ENCODE measurements at regions not wholly inside any gene's neighbourhood (a gene's known extent, or its start where the extent isn't known, plus 50 kb on each side); places are given as distances from the start of the nearest gene placed in this dataset.
"Not testable (repeated sequence)": the region's sequence is repeated elsewhere in the genome, so short reads cannot be mapped to it uniquely, and the experiment has no call there.

DNA sequence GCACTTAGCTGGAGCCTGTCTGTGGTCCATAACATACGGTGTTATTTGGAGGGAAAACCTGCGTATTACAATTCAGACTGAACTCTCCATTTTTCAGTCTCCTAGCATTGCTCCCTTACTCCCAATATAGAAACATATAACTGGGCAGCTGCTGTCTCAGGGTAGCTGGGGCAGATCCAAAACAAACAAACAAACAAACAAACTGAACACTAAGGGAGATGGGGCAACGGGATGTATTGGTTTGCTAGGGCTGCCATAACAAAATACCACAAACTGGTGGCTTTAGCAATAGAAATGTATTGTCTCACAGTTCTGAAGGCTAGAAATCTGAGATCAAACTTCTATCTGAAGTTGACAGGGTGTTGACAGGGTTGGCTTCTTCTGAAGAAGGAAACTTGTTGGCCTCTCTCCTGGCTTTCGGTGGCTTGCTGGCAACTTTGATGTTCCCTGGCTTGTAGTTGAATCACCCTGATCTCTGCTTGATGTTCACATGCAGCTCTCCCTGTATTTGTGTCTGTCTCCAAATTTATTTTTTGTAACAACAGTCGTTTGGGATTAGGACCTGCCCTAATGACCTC is 329.3 kb upstream of the ZNF804A start:
- DNase-seq: no peak

DNA sequence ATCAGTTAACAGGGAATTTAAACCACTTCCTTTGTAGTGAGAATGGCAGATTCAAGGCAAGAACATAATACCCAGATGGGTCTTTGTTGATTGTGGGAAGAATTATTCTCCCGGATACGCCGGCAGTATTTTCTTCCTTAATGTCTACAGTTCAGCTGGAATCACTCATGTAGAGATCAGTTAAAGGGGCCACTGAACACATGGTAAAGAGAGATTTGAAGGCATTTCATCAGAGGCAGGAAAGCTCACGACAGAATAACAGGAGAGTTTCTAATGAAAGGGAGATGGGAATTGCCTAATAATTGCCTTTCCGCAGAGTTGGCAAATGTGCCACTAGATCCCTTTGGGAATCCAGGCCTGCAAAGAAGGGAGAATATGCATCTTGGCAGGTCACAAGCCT is 327.7 kb upstream of the ZNF804A start:
- no peak for DNase-seq

DNA sequence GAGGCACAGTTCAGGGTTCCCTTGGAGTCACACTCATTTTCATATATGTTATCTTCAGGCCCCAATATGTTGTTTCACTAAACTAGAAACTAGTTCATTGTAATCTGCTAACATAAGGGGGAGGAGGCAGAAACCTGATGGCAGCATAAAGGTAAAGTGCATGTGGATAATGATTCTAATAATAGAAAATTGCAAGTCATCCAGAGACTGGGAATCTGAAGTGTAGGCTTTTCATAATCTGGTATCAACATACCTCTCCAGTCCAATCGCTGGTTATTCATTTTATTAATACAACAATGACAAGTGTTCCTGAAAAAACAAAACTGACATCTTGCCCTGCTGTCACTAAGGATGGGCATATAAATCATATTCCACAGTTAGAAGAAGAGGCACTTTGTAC is 326.3 kb upstream of the ZNF804A start:
- DNase-seq: no peak

DNA sequence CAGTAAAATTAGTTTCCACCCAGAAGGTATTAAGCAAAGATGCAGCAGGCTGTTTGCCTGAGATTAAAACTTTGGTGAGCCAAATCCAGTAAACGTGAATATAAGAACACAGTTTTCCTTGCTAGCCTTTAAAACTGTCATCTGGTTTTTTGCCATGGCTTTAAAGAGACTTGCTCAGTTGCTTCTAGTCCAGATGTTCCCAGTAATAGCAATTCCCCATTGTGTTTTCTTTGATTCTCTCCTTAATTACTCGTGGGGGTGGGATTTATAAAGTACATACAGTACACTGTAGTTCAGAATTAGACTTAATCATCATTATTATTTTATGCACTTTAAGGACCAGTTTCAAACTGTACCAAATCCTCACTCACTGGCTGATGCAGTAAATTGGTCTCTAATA is 303.5 kb upstream of the ZNF804A start:
- no peak for DNase-seq

DNA sequence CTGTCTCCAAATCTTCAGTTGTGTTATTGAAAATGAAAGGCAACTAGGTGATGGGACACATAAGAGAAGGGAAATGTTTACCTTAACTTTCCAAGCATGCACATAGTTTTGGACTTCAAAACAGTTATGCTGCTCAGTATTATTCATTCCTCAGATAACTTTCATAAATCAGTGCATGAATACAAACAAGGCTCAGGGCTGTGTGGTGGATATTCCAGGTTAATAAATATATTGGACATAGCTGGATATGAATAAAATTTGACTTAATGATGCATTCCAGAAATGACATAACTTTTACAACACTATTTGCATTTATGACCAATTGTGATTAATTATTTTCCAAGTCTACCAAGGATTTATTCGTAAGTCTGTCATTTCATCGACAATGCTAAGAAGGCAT is 301.2 kb upstream of the ZNF804A start:
- no peak for DNase-seq

DNA sequence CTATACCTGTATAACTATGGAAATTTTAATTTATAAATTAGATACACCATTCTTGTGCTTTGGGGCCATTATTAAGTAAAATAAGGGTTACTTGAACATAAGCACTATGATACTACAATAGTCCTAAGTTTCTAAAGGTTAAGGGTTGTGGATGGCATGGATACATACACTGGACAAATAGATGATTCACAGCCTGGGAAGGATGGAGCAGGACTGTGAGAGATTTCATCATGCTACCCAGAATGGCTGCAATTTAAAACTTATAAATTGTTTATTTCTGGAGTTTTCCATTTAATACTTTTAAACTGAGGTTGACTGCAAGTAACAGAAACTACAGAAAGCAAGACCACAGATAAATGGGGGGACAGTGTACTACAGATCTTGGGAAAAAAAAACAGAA is 295.8 kb upstream of the ZNF804A start:
- no peak for DNase-seq

DNA sequence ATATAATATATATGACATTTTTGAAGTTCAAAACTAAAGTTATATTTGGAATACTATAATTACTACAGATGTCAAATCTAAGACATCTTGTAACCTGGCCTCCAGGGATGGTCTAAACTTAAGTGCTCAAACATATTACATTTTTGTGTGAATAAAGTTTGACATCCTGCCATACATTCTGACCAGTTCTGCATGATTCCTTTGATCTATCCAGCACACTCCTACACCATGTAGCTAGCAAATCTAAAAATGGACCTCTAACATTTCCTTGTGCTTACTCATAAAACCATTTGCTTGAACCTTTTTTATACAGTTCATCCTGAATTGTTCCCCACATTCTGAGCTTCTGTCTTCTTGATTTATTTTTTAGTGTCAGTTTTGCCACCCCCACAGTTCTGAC is 294.3 kb upstream of the ZNF804A start:
- no peak for DNase-seq

DNA sequence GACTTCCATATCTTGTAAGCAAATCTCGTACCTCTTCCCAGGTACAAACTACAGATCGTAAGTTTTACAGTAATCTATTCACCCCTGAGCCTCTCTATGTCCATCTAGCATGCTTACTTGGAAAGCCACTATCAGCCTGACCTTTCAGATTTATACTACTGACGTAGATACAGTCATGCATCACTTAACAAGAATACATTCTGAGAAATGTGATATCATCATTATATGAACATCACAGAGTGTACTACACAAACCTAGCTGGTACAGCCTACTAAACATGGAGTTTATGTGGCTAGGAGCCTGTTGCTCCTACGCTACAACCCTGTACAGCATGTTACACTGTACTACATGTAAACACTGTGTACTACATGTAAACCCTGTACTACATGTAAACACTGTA is 293.2 kb upstream of the ZNF804A start:
- no peak for DNase-seq

DNA sequence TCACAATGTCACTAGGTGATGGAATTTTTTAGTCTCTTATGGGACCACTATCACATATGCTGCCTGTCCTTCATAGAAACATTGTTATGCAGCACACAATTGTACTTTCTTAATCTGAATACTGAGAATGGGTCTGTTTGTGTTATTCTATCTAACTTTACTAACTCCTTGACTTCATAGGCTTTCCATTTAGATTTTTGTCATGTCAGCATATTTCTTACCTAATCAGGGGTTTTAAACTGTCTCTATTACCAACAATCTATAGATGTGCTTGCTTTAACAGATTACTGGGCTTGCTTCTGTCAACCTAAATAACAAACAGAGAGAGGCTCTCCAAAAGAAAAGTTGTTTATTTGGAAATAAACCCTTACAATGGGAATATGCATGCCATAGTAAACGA is 289.6 kb upstream of the ZNF804A start:
- DNase-seq: no peak

DNA sequence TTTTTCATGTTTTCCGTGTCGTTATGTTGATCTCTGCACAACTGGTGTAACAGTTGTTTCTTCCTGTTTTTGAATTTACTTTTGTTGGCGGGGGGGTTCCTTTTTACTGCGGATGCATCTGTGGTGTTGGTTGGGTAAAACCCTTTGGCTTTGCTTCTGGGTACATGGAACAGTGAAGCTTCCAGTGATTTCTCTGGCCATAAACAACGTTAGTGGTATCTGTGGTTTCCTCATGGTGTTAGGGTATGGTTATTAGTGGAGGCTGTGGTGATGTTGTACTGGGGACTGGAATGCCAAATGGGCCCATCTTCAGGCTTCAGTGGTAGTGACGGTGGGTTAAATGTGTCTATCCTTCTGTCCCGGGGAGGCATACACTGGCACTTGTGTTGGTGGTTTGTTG is 285.4 kb upstream of the ZNF804A start:
- DNase-seq: no peak

DNA sequence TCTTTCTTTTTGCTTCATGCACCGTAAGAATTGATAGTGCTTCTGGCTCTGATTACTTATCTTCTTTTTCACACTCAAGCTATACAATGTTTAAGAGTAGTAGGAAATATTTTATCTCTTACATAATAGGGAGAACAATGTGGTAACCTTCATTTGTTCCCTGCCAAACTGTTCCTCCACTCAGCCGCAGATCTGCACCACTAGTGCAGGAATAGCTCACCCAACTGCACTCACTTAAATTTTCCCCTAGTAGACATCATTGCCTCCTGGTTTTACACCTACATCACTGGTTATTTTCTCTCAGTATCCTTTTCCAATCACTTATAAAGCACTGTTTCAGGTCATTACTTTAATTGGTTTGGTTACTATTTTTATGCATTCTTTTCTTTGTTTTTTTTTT is 283.5 kb upstream of the ZNF804A start:
- no peak for DNase-seq

DNA sequence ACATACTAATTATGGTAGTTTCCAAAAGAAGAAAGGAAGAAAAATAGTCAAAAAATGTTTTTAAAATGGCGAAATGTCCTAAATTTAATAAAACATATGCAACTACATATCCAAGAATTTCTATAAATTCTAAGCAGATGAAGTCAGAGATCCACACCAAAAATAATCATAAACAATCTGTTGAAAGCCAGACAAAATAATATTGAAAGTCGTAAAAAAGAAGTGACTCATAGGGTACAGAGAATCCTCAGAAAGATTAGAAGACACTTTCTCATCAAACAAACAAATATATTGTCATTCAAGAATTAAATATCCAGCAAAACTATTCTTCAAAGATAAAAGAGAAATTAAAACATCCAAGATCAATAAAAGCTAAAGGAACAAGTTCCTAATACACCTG is 281.4 kb upstream of the ZNF804A start:
- DNase-seq: no peak

DNA sequence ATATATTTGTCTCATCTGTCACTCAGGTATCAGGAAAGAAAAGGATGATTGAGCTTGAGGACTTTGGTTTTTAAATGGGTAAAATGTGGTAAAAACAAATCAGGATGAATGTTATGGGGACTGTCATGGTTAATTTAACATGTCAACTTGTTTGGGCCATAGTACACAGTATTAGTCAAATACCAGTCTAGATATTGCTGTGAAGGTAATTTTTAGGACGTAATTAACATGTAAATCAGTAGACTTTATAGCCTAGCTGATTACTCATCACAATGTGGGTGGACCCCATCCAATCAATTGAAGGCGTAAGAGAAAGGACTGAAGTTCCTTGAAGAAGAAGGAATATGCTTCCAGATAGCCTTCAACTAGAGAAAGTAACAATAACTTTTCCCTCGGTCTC is 275.7 kb upstream of the ZNF804A start:
- DNase-seq: no peak

DNA sequence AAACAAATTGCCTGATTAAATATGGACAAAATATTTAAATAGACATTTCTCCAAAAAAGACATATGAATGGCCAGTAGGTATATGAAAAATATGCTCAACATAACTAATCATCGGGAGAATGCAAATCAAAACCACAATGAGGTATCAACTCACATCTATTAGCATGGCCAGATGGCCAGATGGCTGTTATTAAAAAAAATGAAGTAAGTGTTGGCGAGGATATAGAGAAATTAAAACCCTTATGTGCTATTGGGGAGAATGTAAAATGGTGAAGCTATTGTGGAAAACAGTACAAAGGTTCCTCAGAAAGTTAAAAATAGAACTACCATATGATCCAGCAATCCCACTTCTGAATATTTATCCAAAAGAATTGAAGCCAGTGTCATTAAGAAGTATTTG is 272.3 kb upstream of the ZNF804A start:
- no peak for DNase-seq

DNA sequence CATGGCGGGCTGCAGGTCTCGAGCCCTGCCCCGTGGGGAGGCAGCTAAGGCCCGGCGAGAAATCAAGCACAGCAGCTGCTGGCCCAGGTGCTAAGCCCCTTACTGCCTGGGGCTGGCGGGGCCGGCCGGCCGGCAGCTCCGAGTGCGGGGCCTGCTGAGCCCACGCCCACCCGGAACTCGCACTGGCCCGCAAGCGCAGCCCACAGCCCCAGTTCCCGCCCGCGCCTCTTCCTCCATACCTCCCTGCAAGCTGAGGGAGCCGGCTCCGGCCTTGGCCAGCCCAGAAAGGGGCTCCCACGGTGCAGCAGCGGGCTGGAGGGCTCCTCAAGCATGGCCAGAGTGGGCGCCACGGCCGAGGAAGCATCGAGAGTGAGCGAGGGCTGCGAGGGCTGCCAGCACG is 270.5 kb upstream of the ZNF804A start:
- not testable (repeated sequence) for DNase-seq

DNA sequence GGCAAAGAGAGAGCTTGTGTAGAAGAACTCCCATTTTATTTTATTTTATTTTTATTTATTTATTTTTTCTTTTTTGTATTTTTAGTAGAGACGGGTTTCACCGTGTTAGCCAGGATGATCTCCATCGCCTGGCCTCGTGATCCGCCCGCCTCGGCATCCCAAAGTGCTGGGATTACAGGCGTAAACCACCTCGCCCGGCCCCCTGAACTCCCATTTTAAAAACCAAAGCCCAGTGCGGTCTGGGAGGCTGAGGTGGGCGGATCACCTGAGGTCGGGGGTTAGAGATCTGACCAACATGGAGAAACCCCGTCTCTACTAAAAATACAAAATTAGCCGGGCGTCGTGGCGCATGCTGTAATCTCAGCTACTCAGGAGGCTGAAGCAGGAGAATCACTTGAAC is 267.8 kb upstream of the ZNF804A start:
- DNase-seq: not testable (repeated sequence)

DNA sequence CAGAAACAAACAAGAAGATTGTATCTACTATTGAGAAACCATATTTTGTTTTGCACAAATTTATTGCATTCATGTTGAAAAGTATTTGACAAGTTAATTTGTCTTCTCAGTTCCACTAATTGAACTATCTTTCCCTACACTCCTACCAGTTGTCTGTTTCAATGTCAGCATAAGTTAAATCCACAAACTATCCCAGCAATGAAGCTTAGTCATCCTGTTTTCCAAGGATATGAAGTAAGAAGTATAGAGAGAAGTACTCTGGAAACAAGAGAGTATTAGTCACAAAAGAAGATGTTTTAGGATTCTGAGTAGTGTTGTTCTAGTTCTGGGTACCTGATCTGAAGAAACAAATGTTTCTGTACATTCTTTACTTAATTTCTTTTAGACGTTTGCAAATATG is 261.6 kb upstream of the ZNF804A start:
- no peak for DNase-seq

DNA sequence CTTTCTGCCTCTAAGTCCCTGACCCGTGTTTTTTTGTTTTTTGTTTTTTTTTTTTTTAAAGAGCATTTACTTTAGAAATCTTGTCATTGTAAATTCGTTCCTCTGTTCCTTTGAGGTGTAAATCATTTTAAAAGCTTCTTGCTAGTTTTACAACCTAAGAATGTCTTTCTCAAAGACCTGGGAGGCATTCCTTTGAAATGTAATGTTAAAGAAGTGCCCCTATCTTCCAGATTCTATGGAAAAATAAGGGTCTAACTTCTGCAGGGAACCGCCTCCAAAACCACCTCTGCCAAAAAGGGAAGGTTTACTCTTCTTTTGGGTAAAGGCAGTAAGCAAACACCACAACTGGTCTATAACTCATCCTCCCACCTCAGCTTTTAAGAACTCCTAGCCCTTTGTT is 259.6 kb upstream of the ZNF804A start:
- DNase-seq: no peak

DNA sequence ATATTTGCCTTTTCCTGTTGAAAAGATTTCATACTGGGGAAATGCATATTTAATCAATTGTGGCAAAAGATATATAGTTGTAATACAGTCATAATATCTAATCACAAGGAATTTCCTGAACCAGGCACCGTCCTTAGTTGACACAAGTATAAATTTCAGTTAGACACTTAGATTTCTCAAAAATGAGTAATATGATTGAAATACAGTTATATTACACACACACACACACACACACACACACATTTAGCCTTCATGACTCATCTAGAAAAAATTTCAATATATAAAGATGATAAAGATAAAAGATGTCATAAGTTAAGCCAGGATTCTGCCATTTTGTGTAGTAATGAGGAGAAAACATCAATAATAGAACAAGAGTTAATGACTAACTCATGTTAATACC is 258.4 kb upstream of the ZNF804A start:
- DNase-seq: no peak

DNA sequence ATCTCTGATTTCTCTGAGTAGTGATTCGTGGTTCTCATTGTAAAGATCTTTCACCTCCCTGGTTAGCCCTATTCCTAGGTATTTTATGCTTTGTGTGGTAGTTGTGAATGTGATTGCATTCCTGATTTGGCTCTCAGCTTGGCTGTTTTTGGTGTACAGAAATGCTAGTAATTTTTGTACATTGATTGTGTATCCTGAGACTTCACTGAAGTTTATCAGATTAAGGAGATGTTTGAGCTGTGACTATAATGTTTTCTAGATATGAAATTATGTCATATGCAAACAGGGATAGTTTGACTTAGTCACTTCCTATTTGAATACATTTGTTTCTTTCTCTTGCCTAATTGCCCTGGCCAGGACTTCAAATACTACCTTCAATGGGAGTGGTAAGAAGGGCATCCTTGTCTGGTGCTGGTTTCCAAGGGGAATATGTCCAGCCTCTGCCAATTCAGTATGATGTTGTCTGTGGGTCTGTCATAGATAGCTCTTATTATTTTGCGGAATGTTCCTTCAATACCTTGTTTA is 251.9 kb upstream of the ZNF804A start:
- no peak for DNase-seq

DNA sequence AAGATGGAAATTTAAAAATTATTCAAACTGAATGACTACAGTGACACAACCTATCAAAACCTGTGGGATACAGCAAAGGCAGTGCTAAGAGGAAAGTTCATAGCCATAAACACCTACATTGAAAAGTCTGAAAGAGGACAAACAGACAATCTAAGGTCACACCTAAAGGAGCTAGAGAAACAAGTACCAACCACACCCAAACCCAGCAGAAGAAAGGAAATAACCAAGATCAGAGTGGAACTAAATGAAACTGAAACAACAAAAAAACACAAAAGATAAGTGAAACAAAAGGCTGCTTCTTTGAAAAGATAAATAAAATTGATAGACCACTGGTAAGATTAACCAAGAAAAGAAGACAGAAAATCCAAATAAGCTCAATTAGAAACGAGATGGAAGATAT is 247.2 kb upstream of the ZNF804A start:
- no peak for DNase-seq

DNA sequence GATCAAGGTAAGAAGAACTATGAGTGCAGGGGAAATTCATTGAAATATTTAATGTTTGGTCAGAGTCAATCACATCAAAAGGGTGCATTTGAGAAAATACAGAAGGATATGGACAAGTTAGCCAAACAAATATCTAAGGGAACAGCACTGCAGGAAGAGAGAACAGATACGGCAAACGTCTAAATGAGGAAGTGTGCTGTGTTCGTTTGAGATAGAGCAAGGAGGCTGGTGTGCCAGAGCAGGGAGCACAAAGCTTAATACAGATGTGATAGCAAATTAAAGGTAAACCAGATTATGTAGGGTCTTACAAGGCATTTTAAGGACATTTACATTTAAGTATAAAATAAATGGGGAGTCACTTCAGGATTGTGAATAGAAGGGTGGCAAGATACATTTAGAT is 241.3 kb upstream of the ZNF804A start:
- no peak for DNase-seq

DNA sequence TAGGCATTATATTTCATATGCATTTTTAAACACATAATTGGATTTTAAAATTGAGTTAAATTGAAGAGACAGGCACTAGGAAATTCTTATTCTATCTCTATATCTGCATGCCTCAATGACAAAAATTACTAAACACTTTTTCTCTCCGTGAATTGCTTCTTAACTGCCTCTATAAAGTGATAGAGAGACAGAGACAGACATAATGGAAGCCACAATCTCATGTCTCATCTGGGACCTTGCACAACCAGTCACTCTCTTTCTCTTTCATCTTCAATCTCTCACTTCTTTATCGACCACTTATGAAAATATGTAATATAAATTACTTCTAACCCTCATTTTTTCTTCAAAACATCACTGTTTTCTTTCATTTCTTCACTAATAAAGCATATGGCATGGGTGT is 238.9 kb upstream of the ZNF804A start:
- no peak for DNase-seq

DNA sequence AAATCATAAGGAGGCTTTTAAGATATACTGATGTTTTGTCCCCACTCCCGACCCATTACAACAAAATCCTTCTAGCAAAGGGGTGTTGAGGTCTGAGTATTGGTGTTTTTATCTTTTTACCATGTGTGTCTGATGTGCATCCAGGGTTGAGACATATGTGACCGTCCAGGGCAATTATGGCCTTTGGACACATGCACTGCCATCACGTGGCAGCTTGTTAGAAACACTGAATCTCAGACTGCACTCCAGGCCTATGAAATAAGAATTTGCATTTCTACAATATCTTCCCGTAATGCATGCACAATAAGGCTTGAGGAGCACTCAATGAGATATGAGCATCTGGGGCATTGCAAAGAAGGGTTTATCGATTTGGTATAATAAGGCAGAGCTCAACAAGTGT is 235.1 kb upstream of the ZNF804A start:
- no peak for DNase-seq

DNA sequence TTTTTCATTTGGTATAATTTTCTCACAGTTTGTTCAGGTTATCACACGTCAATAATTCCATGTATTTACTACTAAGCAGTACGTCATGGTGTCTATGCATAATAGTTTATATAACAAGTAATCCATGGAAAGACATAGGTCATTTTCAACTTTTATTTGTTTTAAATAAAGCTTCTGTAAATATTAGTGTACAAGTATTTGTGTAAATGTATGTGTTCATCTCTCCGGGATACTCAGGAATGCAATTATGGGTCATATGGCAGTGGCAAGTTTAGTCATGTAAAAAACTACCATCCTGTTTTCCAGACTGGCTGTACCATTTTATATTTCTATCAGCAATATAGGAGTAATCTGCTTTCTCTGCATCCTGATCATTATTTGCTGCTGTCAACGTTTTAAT is 231.1 kb upstream of the ZNF804A start:
- no peak for DNase-seq

DNA sequence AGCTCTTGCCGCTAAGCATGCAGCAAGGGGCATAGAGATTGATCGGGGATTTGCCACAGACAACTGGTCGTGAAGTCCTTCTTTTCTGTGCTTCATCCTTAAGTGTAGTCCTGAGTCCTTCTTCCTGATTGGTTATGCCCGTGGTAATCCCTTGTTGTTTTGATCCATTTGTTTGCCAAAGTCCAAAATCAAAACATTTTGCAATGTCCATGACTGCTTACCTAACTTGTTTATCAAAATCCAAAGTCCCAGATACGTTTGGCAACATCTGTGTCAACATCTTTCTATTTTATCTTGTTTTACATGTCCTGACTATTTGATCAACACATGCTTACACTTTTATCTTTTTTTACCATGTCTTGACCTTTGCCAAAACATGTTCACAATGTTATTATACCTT is 229.0 kb upstream of the ZNF804A start:
- no peak for DNase-seq
